ENCODE measurements at regions not wholly inside any gene's neighbourhood (a gene's known extent, or its start where the extent isn't known, plus 50 kb on each side); places are given as distances from the start of the nearest gene placed in this dataset.
A peak's percentile ranks its signal among the peaks of the same experiment; 100 is the strongest.

DNA sequence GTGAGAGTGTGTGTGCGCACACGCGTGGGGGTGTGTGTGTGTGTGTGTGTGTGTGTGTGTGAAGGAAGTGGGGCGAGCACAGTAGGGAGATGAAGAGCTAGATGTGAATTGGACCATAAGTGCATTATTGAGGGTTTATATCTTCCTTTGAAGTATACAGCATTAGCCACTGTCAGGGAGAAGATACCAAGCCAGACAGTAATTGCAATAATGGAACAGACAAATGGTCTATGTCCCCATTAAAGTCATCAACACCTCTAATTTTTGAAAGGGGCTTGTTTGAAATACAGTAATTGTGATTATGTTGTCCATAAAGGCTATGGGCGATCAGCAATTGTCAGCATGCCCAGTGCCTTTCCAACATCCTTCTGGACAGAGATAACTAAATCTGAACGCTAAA lies 429.2 kb upstream of the NR2F2 start:
- DNase-seq (ENCODE audit: low read depth in 2 of 2) = no peak

GRCh38 chr15:95902606-95903005 lies 427.9 kb upstream of the NR2F2 start:
- no peak for DNase-seq (ENCODE audit: low read depth in 2 of 2)

DNA sequence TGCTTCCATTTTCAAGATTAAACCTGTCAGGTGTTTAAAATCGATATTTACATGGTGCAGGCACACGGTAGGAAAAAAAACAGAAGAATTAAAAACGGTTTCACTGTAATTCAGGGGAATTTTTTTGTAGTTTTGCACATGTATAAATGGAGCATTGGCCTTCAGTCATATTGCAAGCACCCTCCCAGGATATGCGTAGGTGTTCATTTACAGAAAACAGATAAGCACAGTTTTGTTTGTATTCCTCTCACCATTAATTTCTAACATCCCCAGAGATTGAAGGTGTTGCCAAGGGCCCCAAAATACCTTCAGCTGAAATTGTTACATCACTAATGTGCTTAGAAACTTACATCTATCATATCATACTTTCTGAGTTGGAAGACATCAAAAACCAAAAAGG lies 427.1 kb upstream of the NR2F2 start:
- DNase-seq (ENCODE audit: low read depth in 2 of 2) = no peak

GRCh38 chr15:95910643-95911212 lies 419.8 kb upstream of the NR2F2 start:
- DNase-seq (ENCODE audit: low read depth in 2 of 2) = no peak

DNA sequence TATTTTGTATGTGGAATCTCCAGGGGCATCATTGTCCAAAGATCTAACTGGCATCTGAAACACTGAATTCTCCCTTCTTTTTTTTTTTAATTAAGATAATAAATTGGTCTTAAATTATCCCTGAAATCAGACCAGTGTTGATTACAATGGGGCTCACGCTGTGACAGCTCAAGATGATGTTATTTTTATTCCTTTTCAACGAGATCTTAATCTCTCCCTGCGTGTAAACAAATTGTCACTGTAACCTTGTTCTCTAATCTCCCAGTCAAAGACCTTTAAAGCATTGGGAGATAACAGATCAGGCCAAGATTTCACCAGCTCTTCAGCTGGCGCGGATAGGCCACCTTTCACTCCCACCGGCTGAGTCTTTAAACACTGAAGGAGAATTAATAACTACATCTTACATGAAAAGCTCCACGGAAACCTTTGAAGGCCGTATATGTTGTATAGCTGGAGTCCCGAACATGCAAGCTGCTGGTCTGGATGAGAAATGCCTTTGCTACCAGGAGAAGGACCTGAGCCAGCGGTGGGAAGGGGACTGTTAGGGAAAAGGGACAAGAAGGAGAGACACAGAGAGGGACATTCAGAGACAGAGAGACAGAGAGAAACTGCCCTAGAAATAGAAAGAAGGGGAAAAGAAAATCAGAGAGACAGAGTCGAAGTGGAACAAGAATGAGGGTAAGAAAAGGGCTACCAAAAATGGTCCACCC lies 418.8 kb upstream of the NR2F2 start:
- no peak for DNase-seq (ENCODE audit: low read depth in 2 of 2)

DNA sequence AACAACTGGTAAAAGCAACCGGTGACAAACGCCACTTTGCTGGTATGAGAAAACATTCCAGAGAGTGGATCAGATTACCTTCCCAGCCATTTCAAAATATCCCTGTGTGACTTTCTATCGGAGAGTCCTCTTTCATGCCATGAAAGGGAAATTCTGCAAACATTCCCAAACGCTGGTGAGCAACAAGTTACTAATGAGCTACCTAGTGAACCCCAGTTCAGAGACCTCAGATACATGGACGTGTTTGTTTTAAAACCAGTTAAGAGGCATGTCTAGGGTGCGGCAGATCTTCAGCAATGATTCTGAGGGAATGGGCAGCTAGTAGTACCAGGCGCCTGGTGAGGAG lies 418.2 kb upstream of the NR2F2 start:
- no peak for DNase-seq (ENCODE audit: low read depth in 2 of 2)

DNA sequence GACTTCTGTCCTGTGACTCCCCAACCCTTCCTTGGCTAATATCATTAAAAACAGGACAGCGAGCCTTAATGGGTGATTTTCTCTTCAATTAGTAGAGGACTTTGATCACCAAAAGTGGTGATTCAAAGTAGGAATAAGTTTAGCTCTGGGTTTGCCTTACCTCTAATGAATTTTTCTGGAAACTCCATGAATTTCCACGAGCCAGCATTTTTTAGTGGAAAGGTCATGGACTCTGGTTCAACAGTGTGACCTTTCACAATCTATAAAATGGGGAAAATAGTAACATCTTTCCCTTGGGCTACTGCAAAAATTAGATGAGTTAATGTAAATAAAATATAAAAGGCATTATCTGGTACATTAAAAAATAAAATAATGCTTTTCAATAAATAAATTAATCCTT lies 417.8 kb upstream of the NR2F2 start:
- DNase-seq (ENCODE audit: low read depth in 2 of 2) = no peak

- DNase-seq (ENCODE audit: low read depth in 2 of 2) = no peak
Observed at GRCh38 chr15:95916568-95916967, 413.9 kb upstream of the NR2F2 start.

DNA sequence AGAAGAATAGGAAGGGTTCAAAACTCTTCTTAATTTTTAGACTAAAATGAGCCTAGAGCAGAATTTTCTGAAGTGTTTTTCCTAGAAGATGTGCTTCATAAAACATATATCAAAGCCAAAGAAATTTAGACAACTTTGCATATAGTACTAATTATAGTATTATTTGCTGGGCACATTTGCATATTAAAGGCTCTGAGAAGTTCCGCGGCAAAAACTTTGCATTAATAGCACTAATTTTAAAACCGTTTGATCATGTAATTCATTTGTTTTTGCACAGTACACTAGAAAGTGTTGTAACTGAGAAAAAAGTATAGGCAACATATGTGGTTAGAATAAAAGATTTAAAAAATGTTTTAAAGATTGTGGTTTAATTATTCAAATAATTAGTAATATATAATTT lies 412.0 kb upstream of the NR2F2 start:
- no peak for DNase-seq (ENCODE audit: low read depth in 2 of 2)

- no peak for DNase-seq (ENCODE audit: low read depth in 2 of 2)
Observed at GRCh38 chr15:95919460-95919859, 411.0 kb upstream of the NR2F2 start.

- no peak for DNase-seq (ENCODE audit: low read depth in 2 of 2)
Observed at GRCh38 chr15:95921404-95921803, 409.1 kb upstream of the NR2F2 start.

DNA sequence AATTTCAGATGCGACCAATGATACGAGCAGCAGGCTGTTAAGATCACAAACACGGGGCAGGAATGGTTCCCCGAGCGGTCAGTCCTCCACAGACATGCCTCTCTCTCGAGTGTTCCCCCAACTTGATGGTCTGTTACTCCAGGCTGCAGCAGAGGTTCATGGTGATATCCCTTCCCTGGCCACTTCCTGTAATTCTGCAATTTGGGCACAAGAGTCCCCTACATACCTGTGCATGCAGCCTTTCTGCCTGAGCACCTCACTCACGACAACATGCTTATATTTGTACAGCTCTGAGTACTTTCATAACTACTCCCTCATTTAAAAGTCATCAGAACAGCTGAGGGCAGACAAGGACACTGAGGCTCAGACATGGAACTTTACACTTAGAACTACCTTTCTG lies 408.1 kb upstream of the NR2F2 start:
- no peak for DNase-seq (ENCODE audit: low read depth in 2 of 2)

GRCh38 chr15:95923792-95924191 lies 406.7 kb upstream of the NR2F2 start:
- no peak for DNase-seq (ENCODE audit: low read depth in 2 of 2)

DNA sequence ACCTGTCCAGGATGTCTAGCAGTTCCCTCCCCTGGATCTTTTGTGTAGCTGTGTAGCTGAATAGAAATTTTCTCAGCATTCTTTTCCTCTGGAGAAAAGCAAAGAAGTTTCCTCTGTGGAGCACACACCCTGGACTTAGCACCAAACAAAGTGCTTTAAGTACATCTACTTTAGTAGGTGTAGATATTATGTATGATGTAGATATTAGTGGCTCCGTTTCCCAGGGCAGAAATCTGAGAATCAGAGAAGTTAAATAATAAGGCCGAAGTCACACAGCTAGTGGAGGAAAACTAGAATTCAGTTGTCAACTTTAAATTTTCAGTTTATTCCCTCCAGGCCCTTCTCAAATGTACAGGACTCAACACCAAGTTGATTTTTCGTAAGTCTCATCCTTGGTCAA lies 401.7 kb upstream of the NR2F2 start:
- DNase-seq (ENCODE audit: low read depth in 2 of 2) = no peak

GRCh38 chr15:95929232-95929846 lies 401.2 kb upstream of the NR2F2 start:
- DNase-seq (ENCODE audit: low read depth in 2 of 2) = no peak

- no peak for DNase-seq (ENCODE audit: low read depth in 2 of 2)
Observed at GRCh38 chr15:95930659-95931375, 399.7 kb upstream of the NR2F2 start.

DNA sequence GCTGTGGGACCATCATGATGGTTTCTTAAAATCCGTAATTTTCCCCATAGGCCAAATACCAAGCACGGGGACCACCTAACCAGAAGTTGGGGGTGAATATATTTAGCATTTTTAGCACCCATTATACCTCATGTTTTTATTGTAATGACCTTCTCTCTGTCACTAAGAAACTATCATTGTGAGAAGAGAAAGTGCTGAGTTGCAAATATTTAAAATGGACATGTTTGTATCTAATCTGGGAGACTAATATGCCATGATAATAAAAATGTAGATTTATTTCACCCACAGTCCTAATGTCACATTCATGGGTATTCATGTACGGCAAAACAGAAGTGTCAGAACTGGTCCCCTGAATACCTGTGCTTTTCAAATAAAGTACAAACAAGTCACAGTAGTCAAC lies 398.9 kb upstream of the NR2F2 start:
- no peak for DNase-seq (ENCODE audit: low read depth in 2 of 2)

DNA sequence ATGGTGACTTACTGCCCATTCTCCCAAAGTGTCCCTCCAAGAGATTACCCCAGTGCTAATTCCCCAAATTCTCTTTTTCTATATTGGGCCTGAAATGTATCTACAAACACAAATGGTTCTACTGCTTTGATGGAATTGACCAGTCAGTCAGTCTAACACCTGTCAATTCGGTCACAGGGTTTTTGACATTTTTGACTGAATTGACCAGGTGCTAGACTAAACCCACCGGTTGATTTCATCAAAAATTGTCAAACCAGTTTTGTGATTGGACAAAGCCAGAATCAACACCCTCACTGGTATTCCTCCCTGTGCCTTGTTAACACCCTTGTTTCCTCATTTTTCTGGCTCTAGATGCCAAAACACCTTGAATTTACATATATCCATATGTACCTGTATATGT lies 398.4 kb upstream of the NR2F2 start:
- DNase-seq (ENCODE audit: low read depth in 2 of 2) = no peak

DNA sequence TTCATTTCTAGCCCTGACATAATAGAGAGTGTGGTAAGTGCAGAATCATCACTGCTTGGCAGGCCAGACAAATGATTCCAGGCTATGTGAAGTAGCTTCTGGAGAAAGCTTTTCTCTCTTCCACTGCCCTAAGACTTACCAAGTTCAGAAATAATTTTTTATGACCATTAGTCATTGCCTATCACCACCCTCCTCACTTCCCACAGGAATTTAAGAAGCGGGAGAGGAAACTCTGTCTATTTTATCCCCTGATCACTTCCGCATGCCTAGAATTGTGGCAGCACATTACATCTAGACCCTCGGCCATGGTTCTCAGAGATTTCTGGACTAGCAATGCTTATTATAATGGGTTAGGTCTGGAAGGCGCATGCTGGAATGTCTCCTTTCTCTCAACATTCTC lies 397.8 kb upstream of the NR2F2 start:
- DNase-seq (ENCODE audit: low read depth in 2 of 2) = peak; percentile 52 to 60

DNA sequence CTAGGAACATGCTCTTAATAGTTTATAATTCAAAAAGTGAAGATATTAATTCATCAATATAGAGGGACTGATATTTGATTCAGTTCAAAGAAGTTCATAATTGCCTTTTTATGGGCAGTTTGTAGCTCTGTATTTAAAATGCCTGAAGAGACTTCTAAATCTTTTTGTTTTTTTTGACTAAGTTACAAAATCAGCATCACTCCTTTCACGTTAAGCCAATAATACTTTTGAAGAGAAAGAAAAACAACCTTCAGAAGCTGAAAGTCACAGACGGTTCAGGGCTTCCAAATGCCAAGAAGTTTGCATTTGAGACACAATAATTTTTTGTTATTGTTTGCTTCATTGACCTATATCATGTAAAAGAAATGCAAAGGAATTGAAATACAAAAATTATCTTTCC lies 394.6 kb upstream of the NR2F2 start:
- DNase-seq (ENCODE audit: low read depth in 2 of 2) = no peak

DNA sequence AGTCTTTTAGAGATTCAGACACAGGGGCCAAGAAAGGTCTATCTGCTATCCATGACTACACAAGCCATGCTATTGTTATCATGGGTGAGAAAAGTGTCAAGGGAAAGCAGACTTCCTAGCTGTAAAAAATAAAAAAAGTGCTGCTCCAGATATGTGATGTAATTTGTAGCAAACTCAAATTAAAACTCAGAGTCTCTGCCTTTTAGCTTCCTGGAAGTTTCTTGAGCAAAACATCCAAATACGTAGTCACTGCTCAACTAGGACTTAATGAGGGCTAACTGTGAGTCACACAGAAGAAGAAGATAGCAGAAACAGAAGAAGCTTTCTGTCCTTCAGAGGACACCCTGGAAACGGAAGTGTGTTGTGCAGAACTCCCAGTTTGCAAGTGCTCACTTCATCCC lies 393.4 kb upstream of the NR2F2 start:
- no peak for DNase-seq (ENCODE audit: low read depth in 2 of 2)

DNA sequence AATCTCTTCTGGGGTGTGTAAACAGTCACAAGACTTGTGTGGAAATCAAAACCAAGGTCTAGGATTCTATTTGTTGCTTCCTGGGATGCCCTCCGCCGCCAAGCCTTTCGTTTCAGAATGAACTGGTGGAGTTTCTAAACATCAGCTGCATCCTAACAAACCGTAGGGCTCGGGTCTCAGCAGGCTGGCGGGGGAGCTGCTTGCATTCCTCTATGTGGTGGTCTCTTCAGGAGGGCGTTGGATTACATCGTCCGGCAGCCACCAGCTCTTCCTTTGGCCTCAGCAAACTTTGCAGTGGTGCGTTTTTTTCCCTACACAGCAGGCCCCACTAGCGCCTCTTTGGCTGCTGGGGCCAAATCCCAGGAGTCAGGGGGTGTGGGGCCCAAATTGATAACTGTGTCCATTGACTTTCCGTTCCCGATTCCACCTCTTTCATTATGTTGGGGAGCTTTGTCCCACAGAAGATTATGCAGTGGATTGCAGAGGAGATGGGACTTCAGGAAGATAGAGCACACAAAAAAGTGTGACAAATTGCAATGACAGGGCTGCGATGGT lies 390.0 kb upstream of the NR2F2 start:
- DNase-seq (ENCODE audit: low read depth in 2 of 2) = no peak

- no peak for DNase-seq (ENCODE audit: low read depth in 2 of 2)
Observed at GRCh38 chr15:95944193-95944592, 386.3 kb upstream of the NR2F2 start.
